GM12891 (cell line): ENCODE measurements at regions not wholly inside any gene's neighbourhood (a gene's known extent, or its start where the extent isn't known, plus 50 kb on each side); places are given as distances from the start of the nearest gene placed in this dataset.

Experiments
- POLR2A ChIP-seq: IDR thresholded peaks from 2 replicates; pipeline ENCODE4 v1.6.1; 2011; ENCODE audit warnings: low read depth, low read length, control low read depth
- POLR2AphosphoS5 ChIP-seq: IDR thresholded peaks from 2 replicates; pipeline ENCODE4 v1.6.1; 2011; ENCODE audit warnings: low read depth, low read length, control low read depth
- POU2F2 ChIP-seq: IDR thresholded peaks from 2 replicates; pipeline ENCODE4 v1.6.1; 2011; ENCODE audit warnings: low read depth, mild to moderate bottlenecking, control low read depth, low read length, moderate library complexity

DNA sequence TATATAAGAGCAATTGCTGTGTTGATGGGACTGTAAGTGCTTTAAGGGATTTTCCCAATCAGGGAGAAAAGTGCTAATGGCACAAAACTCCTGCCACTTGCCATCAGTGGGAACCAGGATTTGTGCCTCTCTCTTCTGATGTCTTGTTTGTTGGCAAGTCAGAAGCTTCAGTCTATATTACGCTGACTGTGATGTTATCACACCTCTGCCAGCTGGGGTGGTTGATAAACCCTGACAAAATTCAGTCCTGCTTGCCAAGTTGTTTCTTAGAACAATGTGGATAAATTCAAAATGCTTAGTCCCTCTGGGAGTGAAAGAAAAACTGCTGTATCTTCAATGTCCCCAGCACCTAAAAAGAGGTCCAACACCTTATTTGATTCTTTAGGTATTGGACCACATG is 161.4 kb upstream of the FBXL7 start:
- no peak for TF ChIP-seq POLR2AphosphoS5
- TF ChIP-seq POLR2A = no peak
- TF ChIP-seq POU2F2 = no peak
